GM12878 (cell line): ENCODE measurements at regions not wholly inside any gene's neighbourhood (a gene's known extent, or its start where the extent isn't known, plus 50 kb on each side); places are given as distances from the start of the nearest gene placed in this dataset.
A peak's percentile ranks its signal among the peaks of the same experiment; 100 is the strongest.

Experiments used
- ATAC-seq: fragments of 200-7000 bp; cut with Tn5 transposase; 3 replicates; pipeline ENCODE4 v1.9.1; 2020; ENCODE audit warnings: mild to moderate bottlenecking, moderate library complexity
- BruUV-seq: library from RNA; stranded (reverse); fragments of 400-500 nt; replicated peaks from 2 replicates; lab custom pipeline; 2021; lab: Mats Ljungman, UMichigan
- CTCF ChIA-PET: fragments of 300-600 bp; sonication (Branson Sonifier 250); formaldehyde crosslinking; extraction: SDS; loops from one replicate; lab custom pipeline; 2021; ENCODE audit warnings: inconsistent platforms; lab: Yijun Ruan, JAX
- POLR2A ChIA-PET: fragments of 350-600 bp; formaldehyde crosslinking; extraction: SDS; loops from one replicate; lab custom pipeline; 2021; ENCODE audit warnings: inconsistent platforms; lab: Charles Lee
- RAD21 ChIA-PET: fragments of 300-600 bp; sonication (Branson Sonifier 250); formaldehyde crosslinking; loops from one replicate; lab custom pipeline; 2023; ENCODE audit warnings: antibody characterized with exemption; ENCODE audit not compliant: unreplicated experiment; lab: Charles Lee
- SMC1A ChIA-PET: fragments of 300-600 bp; sonication (Branson Sonifier 250); formaldehyde crosslinking; loops from one replicate; lab custom pipeline; 2023; ENCODE audit not compliant: unreplicated experiment, uncharacterized antibody; lab: Charles Lee
- DNase-seq: peaks from one replicate; pipeline ENCODE4 v3.0.0-alpha.2; 2011; ENCODE audit warnings: low read depth, low spot score
- FAIRE-seq: peaks from 3 replicates; lab custom pipeline; 2011; peaks lifted over from hg19 to GRCh38; lab: Jason Lieb, UNC
- H2AFZ ChIP-seq: 2 replicates; pipeline ENCODE4 v1.6.0; 2011; ENCODE audit warnings: low read depth, low read length, control low read depth; ENCODE audit not compliant: control insufficient read depth
- H3K27ac ChIP-seq: 2 replicates; pipeline ENCODE4 v1.5.1; 2011; ENCODE audit warnings: control low read depth; ENCODE audit not compliant: control insufficient read depth, insufficient read depth
- H3K27me3 ChIP-seq, 2 experiments: replicated peaks in 1 of 2; 2 replicates each; pipeline versions ENCODE4 v1.6.0 to v1.6.1; 2011; ENCODE audit warnings: low read length in 1 of 2; ENCODE audit not compliant: control insufficient read depth in 2 of 2, insufficient read depth in 2 of 2
- H3K36me3 ChIP-seq, 2 experiments: 2 replicates each; pipeline ENCODE4 v1.5.1; 2011; ENCODE audit warnings: low read length in 1 of 2; ENCODE audit not compliant: control insufficient read depth in 2 of 2, insufficient read depth in 2 of 2
- H3K4me1 ChIP-seq: 2 replicates; pipeline ENCODE4 v1.6.1; 2011; ENCODE audit warnings: mild to moderate bottlenecking, low read length, moderate library complexity, mixed read lengths; ENCODE audit not compliant: control insufficient read depth, insufficient read depth
- H3K4me2 ChIP-seq: 2 replicates; pipeline ENCODE4 v1.6.0; 2011; ENCODE audit warnings: control low read depth; ENCODE audit not compliant: control insufficient read depth, insufficient read depth
- H3K4me3 ChIP-seq: fragments of 200-600 bp; sonication (generic); 2 replicates; pipeline ENCODE4 v1.5.1; 2016
- H3K79me2 ChIP-seq: 2 replicates; pipeline ENCODE4 v1.6.0; 2011; ENCODE audit warnings: low read length; ENCODE audit not compliant: control insufficient read depth, insufficient read depth
- H3K9ac ChIP-seq: 2 replicates; pipeline ENCODE4 v1.8.0; 2011; ENCODE audit warnings: low read length, control low read depth, mixed read lengths; ENCODE audit not compliant: control insufficient read depth, insufficient read depth
- H3K9me3 ChIP-seq: replicated peaks from 3 replicates; pipeline ENCODE4 v1.5.1; 2011; ENCODE audit warnings: mild to moderate bottlenecking, low read length; ENCODE audit not compliant: control insufficient read depth, insufficient read depth
- H4K20me1 ChIP-seq: 2 replicates; pipeline ENCODE4 v1.6.0; 2011; ENCODE audit not compliant: control insufficient read depth, insufficient read depth
- BHLHE40 ChIP-seq, 2 experiments: fragments of 450-650 bp in 1 of 2; IDR thresholded peaks; 2 replicates each; pipeline ENCODE4 v1.6.1; 2011 to 2017; ENCODE audit warnings: low read depth in 2 of 2, borderline replicate concordance in 1 of 2, improper control_type of control experiment in 1 of 2, low read length in 1 of 2, mild to moderate bottlenecking in 1 of 2
- BMI1 ChIP-seq: fragments of 450-650 bp; IDR thresholded peaks from 2 replicates; pipeline ENCODE4 v1.6.1; 2016; ENCODE audit warnings: mild to moderate bottlenecking, moderate library complexity, borderline replicate concordance
- IKZF1 ChIP-seq: fragments of 450-650 bp; conservative IDR thresholded peaks from 2 replicates; pipeline ENCODE4 v1.6.1; 2017; ENCODE audit warnings: antibody characterized with exemption, mild to moderate bottlenecking
- JUNB ChIP-seq: IDR thresholded peaks from 2 replicates; pipeline ENCODE4 v1.6.1; 2016; ENCODE audit warnings: antibody characterized with exemption, mild to moderate bottlenecking
- LARP7 ChIP-seq: fragments of 450-650 bp; IDR thresholded peaks from 2 replicates; pipeline ENCODE4 v1.6.1; 2017; ENCODE audit warnings: mild to moderate bottlenecking
- NBN ChIP-seq: fragments of 450-650 bp; IDR thresholded peaks from 2 replicates; pipeline ENCODE4 v1.6.1; 2016
- NFIC ChIP-seq: IDR thresholded peaks from 2 replicates; pipeline ENCODE4 v1.6.1; 2012; ENCODE audit warnings: low read depth, mild to moderate bottlenecking, inconsistent platforms, low read length, moderate library complexity
- PBX3 ChIP-seq: IDR thresholded peaks from 2 replicates; pipeline ENCODE4 v1.6.1; 2011; ENCODE audit warnings: mild to moderate bottlenecking, low read depth, low read length, moderate library complexity; ENCODE audit not compliant: insufficient replicate concordance
- RUNX3 ChIP-seq: IDR thresholded peaks from 2 replicates; pipeline ENCODE4 v1.6.1; 2012; ENCODE audit warnings: low read length, inconsistent platforms
- YBX1 ChIP-seq: fragments of 450-650 bp; IDR thresholded peaks from 2 replicates; pipeline ENCODE4 v1.6.1; 2016; ENCODE audit warnings: antibody characterized with exemption
- WGBS: methylation state at CpG from one replicate; pipeline ENCODE4 v1.1.6; 2016; ENCODE audit warnings: low lambda C conversion rate; ENCODE audit not compliant: insufficient replicate concordance, insufficient coverage; ENCODE audit errors: missing lambda C conversion rate; 5-methylcytosine and 5-hydroxymethylcytosine counted together
- in situ Hi-C: fragments of 300-500 bp; cut with MboI; formaldehyde crosslinking; loops from 9 replicates; pipeline ENCODE4 v1.14.3; 2018; ENCODE audit warnings: mixed read lengths
- intact Hi-C: fragments of 100-400 bp; cut with micrococcal nuclease; formaldehyde crosslinking; loops from one replicate; pipeline ENCODE4 v1.14.2; 2022; ENCODE audit not compliant: unreplicated experiment

GRCh38 chr1:229040630-229041358, 230.1 kb upstream of the RAB4A start:
- DNase-seq (no peak), ATAC-seq (no peak)
- in situ Hi-C loops (no loop called here), intact Hi-C loops (no loop called here)
- H3K9me3 ChIP-seq, result no peaks in the 10 kb centered on the region
- WGBS, result 21% methylated on average over 6 of the region's 6 CpGs
- H3K79me2 ChIP-seq, result no peaks in the 10 kb centered on the region
- no peaks in the 10 kb centered on the region for H3K36me3 ChIP-seq
- ChIA-PET CTCF (interaction anchor here (0.6 to 0.7 kb wide), 2 partner anchors 959 to 1336 kb away, joined by 3 read pairs; no protein-coding TSS in a partner anchor), SMC1A (no interaction called here), POLR2A (no interaction called here)
- H2AFZ ChIP-seq, result no peak overlapping the region
- no peak overlapping the region for H3K4me3 ChIP-seq
- no TSS peak for BruUV-seq
- H3K4me1 ChIP-seq, result peaks cover 3% of the 10 kb centered on the region
- no peak overlapping the region for H3K27ac ChIP-seq
- no peak for TF ChIP-seq LARP7
- peak; percentile 69 for TF ChIP-seq RUNX3
- no peak for TF ChIP-seq BMI1
- TF ChIP-seq PBX3, result peak; percentile 10
- TF ChIP-seq, all 136 proteins: peak for 2
- no peak for FAIRE-seq
- RAD21 ChIA-PET, result no interaction called here
- Histone ChIP-seq H3K4me2 (no peak overlapping the region), H3K27me3 (no peaks in the 10 kb centered on the region; a peak in 2 of 4 replicates), H4K20me1 (no peaks in the 10 kb centered on the region), H3K9ac (no peak overlapping the region)

GRCh38 chr1:229041946-229042345, 229.0 kb upstream of the RAB4A start:
- no peak overlapping the region for H3K4me3 ChIP-seq
- no peak overlapping the region for H3K4me2 ChIP-seq
- no peak overlapping the region for H2AFZ ChIP-seq
- H3K27me3 ChIP-seq, result peaks cover 0 to 2% of the 10 kb centered on the region in 2 experiments; a peak in 3 of 4 replicates
- no peaks in the 10 kb centered on the region for H4K20me1 ChIP-seq
- no peak for TF ChIP-seq NBN
- TF ChIP-seq BHLHE40 (IDR thresholded peaks at IDR 0.05; ENCODE audit: borderline replicate concordance in 1 of 2, low read depth in 2 of 2, low read length in 1 of 2), result no peak
- no peak for TF ChIP-seq YBX1
- TF ChIP-seq JUNB, result no peak
- TF ChIP-seq IKZF1, result no peak
- TF ChIP-seq NFIC, result no peak
- ATAC-seq (no peak), FAIRE-seq (no peak), DNase-seq (no peak)
- POLR2A ChIA-PET, result no interaction called here
- 82% methylated on average over 9 of the region's 9 CpGs for WGBS
- H3K36me3 ChIP-seq, result no peaks in the 10 kb centered on the region
- RAD21 ChIA-PET, result no interaction called here
- no peaks in the 10 kb centered on the region for H3K4me1 ChIP-seq
- no peak overlapping the region for H3K27ac ChIP-seq
- H3K9ac ChIP-seq, result no peak overlapping the region
- intact Hi-C loops, result no loop called here
- no TSS peak for BruUV-seq
- no peaks in the 10 kb centered on the region for H3K9me3 ChIP-seq
- SMC1A ChIA-PET, result no interaction called here
- H3K79me2 ChIP-seq, result no peaks in the 10 kb centered on the region
- CTCF ChIA-PET, result no interaction called here
- in situ Hi-C loops, result no loop called here
